Endothelial cell of umbilical vein (primary cell): ENCODE measurements at regions not wholly inside any gene's neighbourhood (a gene's known extent, or its start where the extent isn't known, plus 50 kb on each side); places are given as distances from the start of the nearest gene placed in this dataset.

Experiments
- CTCF ChIP-seq, 2 donors: IDR thresholded peaks; 1 replicate in 1 of 2; 2 replicates in 1 of 2; pipeline ENCODE4 v1.5.1; 2011; ENCODE audit warnings: low read length in 2 of 2, mild to moderate bottlenecking in 2 of 2, moderate library complexity in 2 of 2, control low read depth in 1 of 2, inconsistent platforms in 1 of 2, low read depth in 1 of 2; ENCODE audit not compliant: insufficient read depth in 1 of 2; ENCODE audit errors: extremely low read depth in 1 of 2
- EZH2 ChIP-seq: IDR thresholded peaks from 2 replicates; pipeline ENCODE4 v1.6.1; 2012; ENCODE audit warnings: borderline replicate concordance, low read depth, mild to moderate bottlenecking, moderate library complexity, low read length, inconsistent platforms; ENCODE audit not compliant: severe bottlenecking
- MYC ChIP-seq: IDR thresholded peaks from one replicate; pipeline ENCODE4 v1.6.1; 2011; ENCODE audit warnings: mild to moderate bottlenecking, low read depth, low read length
- POLR2A ChIP-seq: IDR thresholded peaks from 2 replicates; pipeline ENCODE4 v1.6.1; 2012; ENCODE audit warnings: low read depth, mild to moderate bottlenecking, control low read depth, low read length
- POLR2AphosphoS5 ChIP-seq: IDR thresholded peaks from 2 replicates; pipeline ENCODE4 v1.6.1; 2012; ENCODE audit warnings: low read depth, mild to moderate bottlenecking, control low read depth, low read length, moderate library complexity; ENCODE audit not compliant: insufficient read depth

GRCh38 chr2:136664713-136665405, 100.5 kb upstream of the THSD7B start:
- TF ChIP-seq MYC (no peak), CTCF (IDR thresholded peaks at IDR 0.05; ENCODE audit: extremely low read depth in 1 of 2, insufficient read depth in 1 of 2, low read depth in 1 of 2, low read length in 2 of 2) (no peak), POLR2AphosphoS5 (no peak), EZH2 (no peak), POLR2A (no peak)
